Muscle of leg (tissue), 3 donors: ENCODE measurements at regions not wholly inside any gene's neighbourhood (a gene's known extent, or its start where the extent isn't known, plus 50 kb on each side); places are given as distances from the start of the nearest gene placed in this dataset.

ENCODE experiments used
- DNase-seq: peaks from one replicate; pipeline ENCODE4 v3.0.0; 2013
- H3K27ac ChIP-seq: one replicate; pipeline ENCODE4 v1.5.1; 2013; ENCODE audit warnings: mild to moderate bottlenecking, low read length, control low read depth
- H3K27me3 ChIP-seq: one replicate; pipeline ENCODE4 v1.6.1; 2013; ENCODE audit warnings: low read length; ENCODE audit not compliant: control insufficient read depth, insufficient read depth
- H3K36me3 ChIP-seq: one replicate; pipeline ENCODE4 v1.6.1; 2013; ENCODE audit warnings: low read length; ENCODE audit not compliant: control insufficient read depth, insufficient read depth
- H3K4me1 ChIP-seq: one replicate; pipeline ENCODE4 v1.6.1; 2013; ENCODE audit warnings: low read length; ENCODE audit not compliant: control insufficient read depth, insufficient read depth
- H3K4me3 ChIP-seq: one replicate; pipeline ENCODE4 v1.5.1; 2013; ENCODE audit warnings: low read length, control low read depth
- H3K9me3 ChIP-seq: replicated peaks from 2 replicates; pipeline ENCODE4 v1.6.1; 2013; ENCODE audit warnings: low read depth, low read length; ENCODE audit not compliant: control insufficient read depth
- WGBS: methylation state at CpG from one replicate; pipeline ENCODE4 v1.1.5; 2013; ENCODE audit warnings: missing lambda C conversion rate; ENCODE audit not compliant: insufficient coverage; 5-methylcytosine and 5-hydroxymethylcytosine counted together

GRCh38 chr11:23569547-23569946 lies 709.3 kb upstream of the CCDC179 start:
- Histone ChIP-seq H3K27me3 (no peaks in the 10 kb centered on the region), H3K27ac (no peak overlapping the region), H3K4me1 (no peaks in the 10 kb centered on the region), H3K9me3 (no peaks in the 10 kb centered on the region), H3K4me3 (no peak overlapping the region), H3K36me3 (no peaks in the 10 kb centered on the region)
- 78% methylated on average over 3 of the region's 3 CpGs for WGBS
- DNase-seq, result no peak

GRCh38 chr11:23570828-23571227 lies 710.6 kb upstream of the CCDC179 start:
- H3K27ac ChIP-seq, result no peak overlapping the region
- H3K36me3 ChIP-seq, result no peaks in the 10 kb centered on the region
- no peak overlapping the region for H3K4me3 ChIP-seq
- H3K27me3 ChIP-seq, result no peaks in the 10 kb centered on the region
- no peaks in the 10 kb centered on the region for H3K4me1 ChIP-seq
- H3K9me3 ChIP-seq, result no peaks in the 10 kb centered on the region
- no peak for DNase-seq

GRCh38 chr11:23573429-23573828 lies 713.2 kb upstream of the CCDC179 start:
- H3K4me1 ChIP-seq, result no peaks in the 10 kb centered on the region
- no CpG with 5 or more reads among the region's 1 CpG for WGBS
- no peak for DNase-seq
- H3K27ac ChIP-seq, result no peak overlapping the region
- H3K36me3 ChIP-seq, result no peaks in the 10 kb centered on the region
- H3K4me3 ChIP-seq, result no peak overlapping the region
- H3K9me3 ChIP-seq, result no peaks in the 10 kb centered on the region
- H3K27me3 ChIP-seq, result no peaks in the 10 kb centered on the region

- Histone ChIP-seq H3K27me3 (no peaks in the 10 kb centered on the region), H3K27ac (no peak overlapping the region), H3K36me3 (no peaks in the 10 kb centered on the region), H3K9me3 (no peaks in the 10 kb centered on the region), H3K4me1 (no peaks in the 10 kb centered on the region), H3K4me3 (no peak overlapping the region)
- 50% methylated on average over 1 of the region's 3 CpGs for WGBS
- DNase-seq, result peak; percentile 15
Measured at GRCh38 chr11:23574149-23574548, 713.9 kb upstream of the CCDC179 start.

GRCh38 chr11:23577296-23577695 lies 717.0 kb upstream of the CCDC179 start:
- no peak overlapping the region for H3K27ac ChIP-seq
- no peaks in the 10 kb centered on the region for H3K27me3 ChIP-seq
- H3K9me3 ChIP-seq, result no peaks in the 10 kb centered on the region
- no CpG with 5 or more reads among the region's 2 CpGs for WGBS
- H3K4me1 ChIP-seq, result no peaks in the 10 kb centered on the region
- no peak for DNase-seq
- no peaks in the 10 kb centered on the region for H3K36me3 ChIP-seq
- H3K4me3 ChIP-seq, result no peak overlapping the region

- Histone ChIP-seq H3K4me1 (no peaks in the 10 kb centered on the region), H3K27me3 (no peaks in the 10 kb centered on the region), H3K4me3 (no peak overlapping the region), H3K36me3 (no peaks in the 10 kb centered on the region), H3K27ac (no peak overlapping the region), H3K9me3 (no peaks in the 10 kb centered on the region)
- peak; percentile 91 for DNase-seq
- no CpG with 5 or more reads among the region's 2 CpGs for WGBS
Measured at GRCh38 chr11:23585416-23586104, 725.3 kb upstream of the CCDC179 start.

- WGBS, result no CpG with 5 or more reads among the region's 1 CpG
- Histone ChIP-seq H3K9me3 (no peaks in the 10 kb centered on the region), H3K36me3 (no peaks in the 10 kb centered on the region), H3K27ac (no peak overlapping the region), H3K4me3 (no peak overlapping the region), H3K4me1 (no peaks in the 10 kb centered on the region), H3K27me3 (no peaks in the 10 kb centered on the region)
- no peak for DNase-seq
Measured at GRCh38 chr11:23586173-23586572, 725.9 kb upstream of the CCDC179 start.

GRCh38 chr11:23590596-23591308 lies 730.5 kb upstream of the CCDC179 start:
- DNase-seq, result peak; percentile 18
- H3K4me1 ChIP-seq, result no peaks in the 10 kb centered on the region
- H3K27me3 ChIP-seq, result no peaks in the 10 kb centered on the region
- no peak overlapping the region for H3K27ac ChIP-seq
- H3K4me3 ChIP-seq, result no peak overlapping the region
- no peaks in the 10 kb centered on the region for H3K36me3 ChIP-seq
- H3K9me3 ChIP-seq, result no peaks in the 10 kb centered on the region
- 75% methylated on average over 2 of the region's 3 CpGs for WGBS

GRCh38 chr11:23594755-23595154 lies 734.5 kb upstream of the CCDC179 start:
- H3K9me3 ChIP-seq, result no peaks in the 10 kb centered on the region
- H3K4me1 ChIP-seq, result no peaks in the 10 kb centered on the region
- H3K27me3 ChIP-seq, result no peaks in the 10 kb centered on the region
- H3K4me3 ChIP-seq, result no peak overlapping the region
- H3K36me3 ChIP-seq, result no peaks in the 10 kb centered on the region
- 60% methylated on average over 1 of the region's 3 CpGs for WGBS
- no peak for DNase-seq
- no peak overlapping the region for H3K27ac ChIP-seq

GRCh38 chr11:23604966-23605365 lies 744.7 kb upstream of the CCDC179 start:
- no peak overlapping the region for H3K4me3 ChIP-seq
- H3K36me3 ChIP-seq, result no peaks in the 10 kb centered on the region
- no peak overlapping the region for H3K27ac ChIP-seq
- no peaks in the 10 kb centered on the region for H3K4me1 ChIP-seq
- H3K9me3 ChIP-seq, result no peaks in the 10 kb centered on the region
- H3K27me3 ChIP-seq, result no peaks in the 10 kb centered on the region
- no CpG with 5 or more reads among the region's 3 CpGs for WGBS
- peak; percentile 55 for DNase-seq
